Liver (tissue), 8 donors: ENCODE measurements at regions not wholly inside any gene's neighbourhood (a gene's known extent, or its start where the extent isn't known, plus 50 kb on each side); places are given as distances from the start of the nearest gene placed in this dataset.

Experiments
- DNase-seq: peaks from one replicate; pipeline ENCODE4 v3.0.0-alpha.2; 2017; ENCODE audit warnings: low spot score
- H3K27ac ChIP-seq, 2 donors: one replicate each; pipeline ENCODE4 v1.7.0; 2013; ENCODE audit warnings: inconsistent platforms in 2 of 2, low read length in 2 of 2, control low read depth in 1 of 2, low read depth in 1 of 2, mild to moderate bottlenecking in 1 of 2
- H3K27me3 ChIP-seq, 4 donors: one replicate each; pipeline versions ENCODE4 v1.6.1 to v1.7.0; 2013; ENCODE audit warnings: low read length in 3 of 4, inconsistent platforms in 1 of 4, mild to moderate bottlenecking in 1 of 4, moderate library complexity in 1 of 4; ENCODE audit not compliant: control insufficient read depth in 4 of 4, insufficient read depth in 4 of 4
- H3K36me3 ChIP-seq, 4 donors: one replicate each; pipeline versions ENCODE4 v1.6.1 to v1.7.0; 2013; ENCODE audit warnings: low read length in 3 of 4, mild to moderate bottlenecking in 3 of 4, low read depth in 1 of 4, moderate library complexity in 1 of 4; ENCODE audit not compliant: control insufficient read depth in 4 of 4, insufficient read depth in 3 of 4
- H3K4me1 ChIP-seq, 4 donors: one replicate each; pipeline versions ENCODE4 v1.6.1 to v1.7.0; 2013; ENCODE audit warnings: low read length in 3 of 4, mild to moderate bottlenecking in 3 of 4, moderate library complexity in 1 of 4; ENCODE audit not compliant: control insufficient read depth in 4 of 4, insufficient read depth in 4 of 4
- H3K4me3 ChIP-seq, 3 donors: one replicate each; pipeline versions ENCODE4 v1.6.1 to v1.7.0; 2013; ENCODE audit warnings: low read length in 3 of 3, control low read depth in 1 of 3, low read depth in 1 of 3, mild to moderate bottlenecking in 1 of 3
- H3K9ac ChIP-seq, 2 donors: one replicate each; pipeline ENCODE4 v1.7.0; 2013; ENCODE audit warnings: low read length in 2 of 2, mild to moderate bottlenecking in 2 of 2, moderate library complexity in 2 of 2, control low read depth in 1 of 2, low read depth in 1 of 2
- H3K9me3 ChIP-seq, 4 donors: one replicate each; pipeline versions ENCODE4 v1.6.1 to v1.7.0; 2013; ENCODE audit warnings: low read length in 3 of 4; ENCODE audit not compliant: control insufficient read depth in 4 of 4
- ATF3 ChIP-seq: IDR thresholded peaks from 2 replicates; pipeline ENCODE4 v1.6.1; 2016; ENCODE audit warnings: antibody characterized with exemption
- FOXA1 ChIP-seq: IDR thresholded peaks from 2 replicates; pipeline ENCODE4 v1.6.1; 2016; ENCODE audit warnings: antibody characterized with exemption
- FOXA2 ChIP-seq: IDR thresholded peaks from 2 replicates; pipeline ENCODE4 v1.6.1; 2016; ENCODE audit warnings: antibody characterized with exemption
- HNF4A ChIP-seq, 2 donors: conservative IDR thresholded peaks; 2 replicates each; pipeline ENCODE4 v1.6.1; 2016; ENCODE audit warnings: antibody characterized with exemption in 2 of 2, mild to moderate bottlenecking in 2 of 2
- JUND ChIP-seq, 2 donors: IDR thresholded peaks; 2 replicates each; pipeline ENCODE4 v1.6.1; 2016; ENCODE audit warnings: antibody characterized with exemption in 2 of 2
- MAX ChIP-seq: IDR thresholded peaks from 2 replicates; pipeline ENCODE4 v1.6.1; 2016; ENCODE audit warnings: antibody characterized with exemption
- NR2F2 ChIP-seq: IDR thresholded peaks from 2 replicates; pipeline ENCODE4 v1.6.1; 2016; ENCODE audit warnings: antibody characterized with exemption
- RAD21 ChIP-seq, 2 donors: IDR thresholded peaks; 2 replicates each; pipeline ENCODE4 v1.6.1; 2016; ENCODE audit warnings: antibody characterized with exemption in 2 of 2, mild to moderate bottlenecking in 2 of 2
- REST ChIP-seq: IDR thresholded peaks from 2 replicates; pipeline ENCODE4 v1.6.1; 2016; ENCODE audit warnings: antibody characterized with exemption, mild to moderate bottlenecking
- RXRA ChIP-seq, 2 donors: IDR thresholded peaks; 2 replicates each; pipeline ENCODE4 v1.6.1; 2017 to 2018; ENCODE audit warnings: antibody characterized with exemption in 2 of 2, mild to moderate bottlenecking in 1 of 2
- SP1 ChIP-seq: IDR thresholded peaks from 2 replicates; pipeline ENCODE4 v1.6.1; 2018; ENCODE audit warnings: antibody characterized with exemption, mild to moderate bottlenecking
- TAF1 ChIP-seq: conservative IDR thresholded peaks from 2 replicates; pipeline ENCODE4 v1.6.1; 2016; ENCODE audit warnings: antibody characterized with exemption, mild to moderate bottlenecking
- YY1 ChIP-seq: IDR thresholded peaks from 2 replicates; pipeline ENCODE4 v1.6.1; 2016; ENCODE audit warnings: antibody characterized with exemption, mild to moderate bottlenecking
- WGBS: extraction: QIAGEN DNeasy Blood & Tissue Kit; methylation state at CpG from one replicate; pipeline ENCODE4 v1.1.7; 2013; 5-methylcytosine and 5-hydroxymethylcytosine counted together
- TF ChIP-seq, protein P1 (sequence below): fragments of 150-350 bp; IDR thresholded peaks from 2 replicates; pipeline ENCODE4 v1.5.1; 2017; ENCODE audit warnings: improper control_type of control experiment, low read depth, low read length; ENCODE audit not compliant: missing input control
- donor health status: healthy.
- donor health status: healthy.
- donor health status: healthy.
- donor health status: healthy.
- donor health status: healthy.

DNA sequence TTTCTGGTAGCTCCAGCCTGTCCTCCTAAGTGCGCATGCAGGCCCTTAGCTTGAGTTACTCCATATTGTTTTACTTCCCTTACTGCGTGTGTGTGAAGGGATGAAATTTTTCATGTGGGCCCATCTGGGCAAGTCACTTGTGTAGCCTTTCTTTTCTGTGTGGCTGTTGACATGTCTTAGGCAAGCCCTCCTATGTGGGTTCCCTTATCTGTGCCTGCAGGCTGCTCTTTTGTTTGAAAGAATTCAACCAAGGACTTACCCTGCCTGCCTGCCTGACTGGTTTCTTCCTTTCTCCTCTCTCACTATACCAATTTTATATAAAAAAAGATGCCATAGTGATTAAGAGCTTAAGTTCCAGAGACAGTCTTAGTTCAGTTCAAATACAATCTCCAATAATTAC is 249.3 kb downstream of the ATG4C start:
- Histone ChIP-seq H3K27ac (no peak overlapping the region), H3K36me3 (no peaks in the 10 kb centered on the region), H3K9me3 (peaks cover 0 to 4% (median 4%) of the 10 kb centered on the region in 4 donors), H3K4me3 (no peak overlapping the region), H3K4me1 (no peaks in the 10 kb centered on the region), H3K9ac (no peak overlapping the region), H3K27me3 (no peaks in the 10 kb centered on the region)
- DNase-seq = no peak
- WGBS = 94% methylated on average over 2 of the region's 2 CpGs
- TF ChIP-seq TAF1 = no peak
- no peak for TF ChIP-seq ATF3
- TF ChIP-seq SP1 = no peak
- TF ChIP-seq HNF4A (conservative IDR thresholded peaks at IDR 0.05) = no peak
- TF ChIP-seq MAX = no peak
- TF ChIP-seq REST = no peak
- TF ChIP-seq NR2F2 = no peak
- no peak for TF ChIP-seq RXRA (IDR thresholded peaks at IDR 0.05)
- TF ChIP-seq, protein P1, sequence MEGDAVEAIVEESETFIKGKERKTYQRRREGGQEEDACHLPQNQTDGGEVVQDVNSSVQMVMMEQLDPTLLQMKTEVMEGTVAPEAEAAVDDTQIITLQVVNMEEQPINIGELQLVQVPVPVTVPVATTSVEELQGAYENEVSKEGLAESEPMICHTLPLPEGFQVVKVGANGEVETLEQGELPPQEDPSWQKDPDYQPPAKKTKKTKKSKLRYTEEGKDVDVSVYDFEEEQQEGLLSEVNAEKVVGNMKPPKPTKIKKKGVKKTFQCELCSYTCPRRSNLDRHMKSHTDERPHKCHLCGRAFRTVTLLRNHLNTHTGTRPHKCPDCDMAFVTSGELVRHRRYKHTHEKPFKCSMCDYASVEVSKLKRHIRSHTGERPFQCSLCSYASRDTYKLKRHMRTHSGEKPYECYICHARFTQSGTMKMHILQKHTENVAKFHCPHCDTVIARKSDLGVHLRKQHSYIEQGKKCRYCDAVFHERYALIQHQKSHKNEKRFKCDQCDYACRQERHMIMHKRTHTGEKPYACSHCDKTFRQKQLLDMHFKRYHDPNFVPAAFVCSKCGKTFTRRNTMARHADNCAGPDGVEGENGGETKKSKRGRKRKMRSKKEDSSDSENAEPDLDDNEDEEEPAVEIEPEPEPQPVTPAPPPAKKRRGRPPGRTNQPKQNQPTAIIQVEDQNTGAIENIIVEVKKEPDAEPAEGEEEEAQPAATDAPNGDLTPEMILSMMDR = no peak
- no peak for TF ChIP-seq YY1
- TF ChIP-seq RAD21 (IDR thresholded peaks at IDR 0.05) = no peak
- no peak for TF ChIP-seq JUND (IDR thresholded peaks at IDR 0.05)

DNA sequence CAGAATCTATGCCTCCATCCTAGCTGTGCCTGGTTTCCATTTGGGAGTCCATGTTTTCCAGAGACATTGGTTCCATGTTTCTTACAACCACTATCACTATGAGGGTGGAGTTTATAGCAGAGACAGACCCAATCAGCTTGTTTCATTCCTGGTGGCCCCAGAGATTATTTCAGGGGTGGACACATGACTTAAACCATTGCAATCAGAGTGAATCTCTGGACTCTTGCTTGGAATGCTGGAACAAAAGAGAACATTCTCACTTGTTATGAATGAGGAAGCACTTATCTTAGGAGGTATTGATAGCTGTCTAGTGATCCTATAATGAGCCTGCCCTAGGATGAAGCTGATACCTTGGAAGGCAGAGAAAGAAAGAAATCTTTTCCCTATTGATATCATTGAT is 250.3 kb downstream of the ATG4C start:
- TF ChIP-seq, protein P1 = no peak
- TF ChIP-seq HNF4A (conservative IDR thresholded peaks at IDR 0.05) (no peak), ATF3 (no peak), TAF1 (no peak), FOXA1 (no peak), FOXA2 (no peak), YY1 (no peak)
- H3K27ac ChIP-seq = no peak overlapping the region
- no peaks in the 10 kb centered on the region for H3K36me3 ChIP-seq
- H3K4me1 ChIP-seq = no peaks in the 10 kb centered on the region
- H3K4me3 ChIP-seq = no peak overlapping the region
- no peak overlapping the region for H3K9ac ChIP-seq
- DNase-seq = no peak
- no peaks in the 10 kb centered on the region for H3K27me3 ChIP-seq
- peaks cover 0 to 4% (median 0%) of the 10 kb centered on the region in 4 donors for H3K9me3 ChIP-seq
